Endothelial cell of umbilical vein (primary cell): ENCODE measurements at regions not wholly inside any gene's neighbourhood (a gene's known extent, or its start where the extent isn't known, plus 50 kb on each side); places are given as distances from the start of the nearest gene placed in this dataset.

Source experiments
- BruUV-seq: library from RNA; stranded (reverse); fragments of 400-500 nt; replicated peaks from 2 replicates; lab custom pipeline; 2021; lab: Mats Ljungman, UMichigan
- CTCF ChIA-PET: fragments of 300-600, 350-600 bp; sonication (Branson Sonifier 250); formaldehyde crosslinking; loops from one replicate; lab custom pipeline; 2021; ENCODE audit warnings: antibody characterized with exemption, inconsistent platforms; lab: Charles Lee
- POLR2A ChIA-PET: fragments of 300-600, 350-600 bp; sonication (Branson Sonifier 250); formaldehyde crosslinking; loops from one replicate; lab custom pipeline; 2021; ENCODE audit warnings: antibody characterized with exemption, inconsistent platforms; lab: Charles Lee
- DNase-seq: peaks from one replicate; pipeline ENCODE4 v3.0.0-alpha.2; 2011; ENCODE audit warnings: low read depth, low spot score
- FAIRE-seq: peaks from 2 replicates; lab custom pipeline; 2011; peaks lifted over from hg19 to GRCh38; lab: Jason Lieb, UNC
- H2AFZ ChIP-seq: 2 replicates; pipeline ENCODE4 v1.6.0; 2012; ENCODE audit warnings: low read depth, low read length, control low read depth, inconsistent platforms
- H3K27ac ChIP-seq: 2 replicates; pipeline ENCODE4 v1.5.1; 2011; ENCODE audit warnings: low read depth, mild to moderate bottlenecking, control low read depth, low read length, moderate library complexity; ENCODE audit not compliant: insufficient read depth
- H3K27me3 ChIP-seq, 2 experiments: 2 replicates each; pipeline versions ENCODE4 v1.6.0 to v1.6.1; 2011; ENCODE audit warnings: low read length in 2 of 2, mixed read lengths in 1 of 2; ENCODE audit not compliant: control insufficient read depth in 2 of 2, insufficient read depth in 2 of 2
- H3K36me3 ChIP-seq, 2 experiments: 2 replicates in 1 of 2; 3 replicates in 1 of 2; pipeline ENCODE4 v1.5.1; 2011; ENCODE audit warnings: low read length in 2 of 2, mild to moderate bottlenecking in 1 of 2, moderate library complexity in 1 of 2; ENCODE audit not compliant: control insufficient read depth in 2 of 2, insufficient read depth in 2 of 2; ENCODE audit errors: extremely low read depth in 1 of 2
- H3K4me1 ChIP-seq: 3 replicates; pipeline ENCODE4 v1.5.1; 2011; ENCODE audit warnings: mild to moderate bottlenecking, low read length; ENCODE audit not compliant: control insufficient read depth, insufficient read depth; ENCODE audit errors: extremely low read depth
- H3K4me2 ChIP-seq: 2 replicates; pipeline ENCODE4 v1.6.1; 2011; ENCODE audit warnings: low read length, control low read depth, mixed read lengths; ENCODE audit not compliant: insufficient read depth
- H3K4me3 ChIP-seq, 3 experiments: fragments of 200-600 bp in 1 of 3; sonication (generic), shearing (Covaris generic) in 1 of 3; replicated peaks in 1 of 3; 2 replicates each; pipeline ENCODE4 v1.5.1; 2011 to 2016; ENCODE audit warnings: control low read depth in 3 of 3, low read length in 3 of 3, mild to moderate bottlenecking in 2 of 3, inconsistent platforms in 1 of 3, low read depth in 1 of 3, moderate library complexity in 1 of 3; ENCODE audit not compliant: insufficient read depth in 1 of 3
- H3K79me2 ChIP-seq: 2 replicates; pipeline ENCODE4 v1.6.0; 2012; ENCODE audit warnings: low read length, inconsistent platforms; ENCODE audit not compliant: control insufficient read depth, insufficient read depth
- H3K9ac ChIP-seq: replicated peaks from 2 replicates; pipeline ENCODE3; 2011; ENCODE audit warnings: low read length, control low read depth; ENCODE audit not compliant: insufficient read depth; ENCODE audit errors: extremely low read depth
- H3K9me1 ChIP-seq: replicated peaks from 3 replicates; pipeline ENCODE4 v1.6.0; 2011; ENCODE audit warnings: mild to moderate bottlenecking, low read length; ENCODE audit not compliant: control insufficient read depth, insufficient read depth; ENCODE audit errors: extremely low read depth
- H3K9me3 ChIP-seq: replicated peaks from 2 replicates; pipeline ENCODE4 v1.5.1; 2012; ENCODE audit warnings: low read length, inconsistent platforms; ENCODE audit not compliant: control insufficient read depth, insufficient read depth
- H4K20me1 ChIP-seq: replicated peaks from 2 replicates; pipeline ENCODE3; 2011; ENCODE audit warnings: mild to moderate bottlenecking, low read length; ENCODE audit not compliant: control insufficient read depth, insufficient read depth; ENCODE audit errors: extremely low read depth
- CTCF ChIP-seq, 2 donors: IDR thresholded peaks; 1 replicate in 1 of 2; 2 replicates in 1 of 2; pipeline ENCODE4 v1.5.1; 2011; ENCODE audit warnings: low read length in 2 of 2, mild to moderate bottlenecking in 2 of 2, moderate library complexity in 2 of 2, control low read depth in 1 of 2, inconsistent platforms in 1 of 2, low read depth in 1 of 2; ENCODE audit not compliant: insufficient read depth in 1 of 2; ENCODE audit errors: extremely low read depth in 1 of 2
- EZH2 ChIP-seq: IDR thresholded peaks from 2 replicates; pipeline ENCODE4 v1.6.1; 2012; ENCODE audit warnings: borderline replicate concordance, low read depth, mild to moderate bottlenecking, moderate library complexity, low read length, inconsistent platforms; ENCODE audit not compliant: severe bottlenecking
- FOS ChIP-seq: IDR thresholded peaks from 2 replicates; pipeline ENCODE4 v1.6.1; 2011; ENCODE audit warnings: mild to moderate bottlenecking, low read length, moderate library complexity, borderline replicate concordance; ENCODE audit not compliant: insufficient read depth
- GATA2 ChIP-seq: IDR thresholded peaks from 2 replicates; pipeline ENCODE4 v1.7.0; 2011; ENCODE audit warnings: low read depth, mild to moderate bottlenecking, moderate library complexity, mixed read lengths, low read length; ENCODE audit not compliant: insufficient read length, insufficient read depth
- JUN ChIP-seq: IDR thresholded peaks from 2 replicates; pipeline ENCODE4 v1.6.1; 2011; ENCODE audit warnings: borderline replicate concordance, low read depth; ENCODE audit not compliant: insufficient read length, insufficient read depth
- MAX ChIP-seq: IDR thresholded peaks from 2 replicates; pipeline ENCODE4 v1.6.1; 2011; ENCODE audit not compliant: insufficient read depth, insufficient read length
- MYC ChIP-seq: IDR thresholded peaks from one replicate; pipeline ENCODE4 v1.6.1; 2011; ENCODE audit warnings: mild to moderate bottlenecking, low read depth, low read length
- POLR2A ChIP-seq: IDR thresholded peaks from 2 replicates; pipeline ENCODE4 v1.6.1; 2012; ENCODE audit warnings: low read depth, mild to moderate bottlenecking, control low read depth, low read length
- POLR2AphosphoS5 ChIP-seq: IDR thresholded peaks from 2 replicates; pipeline ENCODE4 v1.6.1; 2012; ENCODE audit warnings: low read depth, mild to moderate bottlenecking, control low read depth, low read length, moderate library complexity; ENCODE audit not compliant: insufficient read depth
- dilution Hi-C: fragments of 300-500 bp; cut with MboI; formaldehyde crosslinking; loops from one replicate; pipeline ENCODE4 v1.15.0; 2019; ENCODE audit warnings: low sequenced_read_pairs; ENCODE audit not compliant: extremely low pct_ligation_motif_present
- intact Hi-C: fragments of 100-400 bp; cut with micrococcal nuclease; formaldehyde crosslinking; loops from one replicate; pipeline ENCODE4 v1.10.0; 2022

DNA sequence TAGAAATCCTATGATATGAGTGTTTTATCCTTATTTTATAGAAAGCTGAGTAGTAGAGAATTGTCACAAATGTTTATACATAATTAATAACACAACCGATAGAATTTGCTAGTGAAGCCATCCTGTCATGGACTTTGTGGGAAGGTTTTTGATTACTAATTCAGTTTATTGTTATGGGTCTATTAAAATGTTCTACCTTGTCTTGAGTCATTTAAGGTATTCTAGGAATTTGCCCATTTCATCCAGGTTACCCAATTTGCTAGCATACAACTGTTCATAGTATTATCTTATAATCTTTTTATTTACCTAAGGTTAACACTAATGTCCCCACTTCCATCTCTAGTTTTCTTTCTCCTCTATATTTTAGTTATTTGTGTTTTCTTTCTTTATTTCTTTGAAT, 553.1 kb upstream of the ATXN7L3B start:
- DNase-seq, result no peak
- Histone ChIP-seq H3K4me1 (no peaks in the 10 kb centered on the region), H3K4me2 (no peak overlapping the region), H3K9me1 (no peaks in the 10 kb centered on the region), H4K20me1 (no peaks in the 10 kb centered on the region), H3K27me3 (no peaks in the 10 kb centered on the region), H2AFZ (no peak overlapping the region), H3K27ac (no peak overlapping the region), H3K36me3 (no peaks in the 10 kb centered on the region), H3K4me3 (no peak overlapping the region), H3K9me3 (no peaks in the 10 kb centered on the region), H3K9ac (no peak overlapping the region), H3K79me2 (no peaks in the 10 kb centered on the region)
- intact Hi-C loops (no loop called here), dilution Hi-C loops (no loop called here)
- no peak for TF ChIP-seq MAX
- no peak for TF ChIP-seq POLR2A
- no peak for TF ChIP-seq MYC
- TF ChIP-seq GATA2, result no peak
- no peak for TF ChIP-seq CTCF (IDR thresholded peaks at IDR 0.05; ENCODE audit: extremely low read depth in 1 of 2, insufficient read depth in 1 of 2, low read depth in 1 of 2, low read length in 2 of 2)
- no peak for TF ChIP-seq FOS
- no peak for TF ChIP-seq POLR2AphosphoS5
- no peak for TF ChIP-seq JUN
- TF ChIP-seq EZH2, result no peak
- BruUV-seq, result no TSS peak
- FAIRE-seq, result no peak
- CTCF ChIA-PET, result no interaction called here
- POLR2A ChIA-PET, result no interaction called here
